NCI-H187 treated with DMSO at 0.1 percent for 48 hours (cell line): ENCODE measurements at regions not wholly inside any gene's neighbourhood (a gene's known extent, or its start where the extent isn't known, plus 50 kb on each side); places are given as distances from the start of the nearest gene placed in this dataset.
"Not testable (repeated sequence)": the region's sequence is repeated elsewhere in the genome, so short reads cannot be mapped to it uniquely, and the experiment has no call there.

ENCODE experiments used
- DNase-seq: peaks from one replicate; lab custom pipeline; 2025; lab: John Stamatoyannopoulos, UW

DNA sequence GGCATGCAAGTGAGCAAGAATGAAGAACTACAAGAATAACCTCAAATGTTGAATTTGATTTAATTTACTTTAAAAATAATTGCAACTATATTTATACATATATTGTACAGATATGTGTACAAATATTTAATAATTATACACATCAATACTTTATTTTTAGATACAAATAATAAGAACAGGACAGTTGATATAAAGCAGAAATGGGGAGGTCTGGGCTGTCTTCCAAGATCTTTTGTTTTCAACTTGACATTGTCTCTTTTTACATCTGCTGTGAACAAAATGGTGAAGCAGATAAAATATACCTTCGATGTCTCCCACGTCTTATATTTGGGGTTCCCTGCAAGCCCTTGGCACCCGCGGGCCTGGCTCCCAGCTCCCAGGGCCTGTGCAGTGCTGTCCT lies 231.3 kb upstream of the RBBP8 start:
- DNase-seq, result no peak

GRCh38 chr18:22702806-22703205 lies 230.3 kb upstream of the RBBP8 start:
- DNase-seq, result no peak

DNA sequence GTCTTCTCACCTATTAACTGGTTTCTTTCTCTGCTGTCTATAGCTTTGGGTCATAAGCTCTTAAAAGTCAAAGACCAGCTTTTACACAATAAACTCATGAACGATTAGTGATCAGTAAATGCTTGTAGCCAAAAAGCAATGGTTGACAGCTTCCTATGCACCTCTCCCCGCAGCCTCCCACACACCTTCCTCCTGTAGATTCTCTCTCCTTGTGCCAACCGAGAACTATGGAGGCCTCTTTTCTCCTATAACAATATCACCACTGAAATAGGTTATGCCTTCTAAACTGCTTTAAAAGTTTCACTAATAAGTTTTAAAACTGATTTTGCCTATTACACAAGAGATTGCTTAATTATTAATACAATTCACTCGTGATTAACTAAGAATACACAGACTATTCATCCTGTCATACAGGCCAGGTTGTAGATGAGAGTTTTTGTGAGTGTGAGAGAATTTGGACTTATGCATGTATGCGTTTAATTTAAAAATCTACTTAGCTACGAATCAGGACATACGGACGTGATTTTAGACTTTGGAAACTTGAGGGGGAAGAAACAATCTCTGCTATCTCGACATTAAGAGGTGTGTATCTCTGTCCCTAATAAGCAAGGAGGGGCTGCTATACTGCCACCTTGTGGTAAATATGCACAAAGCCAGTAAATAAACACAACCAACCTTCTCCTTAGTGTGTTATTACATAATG lies 229.1 kb upstream of the RBBP8 start:
- DNase-seq, result no peak

DNA sequence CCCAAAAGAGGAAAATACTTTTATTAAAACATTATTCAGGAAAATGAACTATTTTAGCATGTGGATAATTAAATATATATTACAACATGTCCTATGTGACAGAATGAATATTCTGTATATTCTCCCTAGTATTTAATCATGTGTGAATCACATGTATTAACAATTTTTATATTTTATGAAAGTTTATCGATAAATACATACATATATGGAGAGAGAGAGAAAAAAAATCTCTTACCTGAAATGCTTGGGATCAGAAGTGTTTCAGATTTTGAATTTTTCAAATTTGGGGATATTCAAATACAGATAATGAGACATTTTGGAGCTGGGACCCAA lies 228.6 kb upstream of the RBBP8 start:
- DNase-seq, result no peak

- DNase-seq, result no peak
Measured at GRCh38 chr18:22705328-22705727, 227.8 kb upstream of the RBBP8 start.

DNA sequence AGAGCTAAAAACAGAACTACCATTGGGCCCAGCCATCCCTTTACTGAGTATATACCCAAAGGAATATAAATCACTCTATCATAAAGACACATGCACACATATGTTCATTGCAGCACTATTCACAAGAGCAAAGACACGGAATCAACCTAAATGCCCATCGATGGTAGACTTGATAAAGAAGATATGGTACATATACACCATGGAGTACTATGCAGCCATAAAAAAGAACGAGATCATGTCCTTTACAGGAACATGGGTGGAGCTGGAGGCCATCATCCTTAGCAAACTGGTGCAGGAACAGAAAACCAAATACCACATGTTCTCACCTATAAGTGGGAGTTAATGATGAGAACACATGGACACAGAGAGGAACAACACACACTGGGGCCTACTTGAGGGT lies 227.1 kb upstream of the RBBP8 start:
- not testable (repeated sequence) for DNase-seq

GRCh38 chr18:22709288-22710060 lies 223.7 kb upstream of the RBBP8 start:
- no peak for DNase-seq

DNA sequence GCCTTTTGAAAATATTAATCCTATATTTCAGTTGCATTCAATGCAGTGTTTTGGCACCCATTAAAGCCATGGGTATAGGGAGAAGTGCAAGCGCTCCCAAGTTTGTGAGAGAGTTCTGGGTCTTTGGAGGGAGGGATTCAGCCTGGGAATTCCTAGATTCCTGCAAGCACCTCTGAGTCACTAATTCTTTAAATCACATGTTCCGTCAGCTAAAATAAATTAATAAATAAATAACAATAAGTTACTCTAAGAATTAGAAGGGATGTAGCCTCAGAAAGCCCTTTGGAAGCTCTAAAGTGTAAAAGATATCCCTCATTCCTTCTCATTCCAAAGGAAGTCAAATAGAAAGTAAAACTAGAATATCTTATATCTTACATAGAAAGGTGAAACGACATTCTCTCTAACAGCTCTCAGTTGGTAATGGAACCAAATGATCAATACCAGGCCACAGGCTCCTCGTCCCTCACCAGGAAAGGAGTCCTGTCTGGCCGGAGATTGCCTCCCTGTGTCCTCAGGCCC lies 222.4 kb upstream of the RBBP8 start:
- no peak for DNase-seq

- DNase-seq, result no peak
Measured at GRCh38 chr18:22711192-22711685, 221.9 kb upstream of the RBBP8 start.

GRCh38 chr18:22713511-22713910 lies 219.6 kb upstream of the RBBP8 start:
- no peak for DNase-seq

DNA sequence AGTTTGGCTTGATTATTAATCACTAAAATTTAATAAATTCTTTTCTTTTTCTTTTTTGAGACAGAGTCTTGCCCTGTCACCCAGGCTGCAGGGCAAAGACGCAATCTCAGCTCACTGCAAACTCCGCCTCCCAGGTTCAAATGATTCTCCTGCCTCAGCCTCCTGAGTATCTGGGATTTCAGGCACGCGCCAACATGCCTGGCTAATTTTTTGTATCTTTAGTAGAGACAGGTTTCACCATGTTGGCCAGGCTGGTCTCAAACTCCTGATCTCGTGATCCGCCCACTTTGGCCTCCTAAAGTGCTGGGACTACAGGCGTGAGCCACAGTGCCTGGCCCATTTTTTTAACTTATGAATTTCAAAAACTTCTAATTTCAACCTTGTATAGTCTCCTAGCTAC lies 215.6 kb upstream of the RBBP8 start:
- DNase-seq, result not testable (repeated sequence)

GRCh38 chr18:22723221-22723620 lies 209.9 kb upstream of the RBBP8 start:
- DNase-seq, result no peak

GRCh38 chr18:22723773-22724172 lies 209.4 kb upstream of the RBBP8 start:
- no peak for DNase-seq

- no peak for DNase-seq
Measured at GRCh38 chr18:22726469-22726868, 206.7 kb upstream of the RBBP8 start.

- no peak for DNase-seq
Measured at GRCh38 chr18:22728016-22728415, 205.1 kb upstream of the RBBP8 start.

DNA sequence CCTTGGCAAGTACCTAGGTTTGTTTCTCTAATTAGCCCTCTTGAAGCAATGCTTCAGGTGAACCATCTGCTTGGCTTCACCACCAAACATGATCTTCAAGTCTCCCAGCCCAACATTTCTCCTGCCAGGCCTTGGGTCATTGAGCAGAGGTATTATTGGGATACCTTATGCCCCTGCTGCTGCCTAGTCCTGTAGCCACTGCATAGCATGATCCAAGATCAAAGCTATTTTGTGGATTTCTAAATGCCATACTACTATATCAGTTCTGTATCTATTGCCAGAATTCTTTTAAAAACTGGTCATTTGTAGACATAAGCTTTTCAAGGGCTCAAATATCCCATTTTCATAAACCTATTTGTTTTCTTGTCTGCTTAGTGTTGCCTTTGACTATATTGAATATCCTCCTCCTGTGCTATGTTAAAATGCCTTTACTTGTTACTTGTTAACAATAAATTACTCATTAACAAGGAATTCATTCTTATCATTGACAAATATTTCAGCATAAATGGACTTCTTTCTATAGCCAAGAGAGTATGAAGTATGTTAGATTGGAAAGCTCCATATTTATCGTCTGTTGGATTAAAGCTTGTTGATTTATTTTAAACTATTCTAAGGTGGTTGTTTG lies 204.5 kb upstream of the RBBP8 start:
- DNase-seq, result no peak

DNA sequence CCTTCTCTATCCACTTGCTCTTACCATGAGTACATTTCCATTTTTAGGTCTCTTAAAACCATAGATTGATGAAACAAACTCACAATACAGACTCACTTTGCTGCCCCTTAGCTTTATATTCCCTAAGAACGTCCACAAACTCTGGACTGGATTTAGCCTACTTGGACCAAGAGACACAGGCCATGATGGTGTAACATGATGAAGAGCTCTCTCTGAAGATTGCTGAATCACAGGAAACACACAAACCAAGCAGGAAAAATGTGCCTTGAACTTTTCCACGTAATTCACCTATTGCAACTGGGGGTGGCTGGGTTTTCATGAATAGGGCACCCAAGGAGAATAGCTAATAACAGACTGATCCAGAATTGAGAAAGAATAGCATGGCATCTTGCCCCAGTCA lies 201.7 kb upstream of the RBBP8 start:
- DNase-seq, result no peak

- no peak for DNase-seq
Measured at GRCh38 chr18:22734105-22734661, 198.9 kb upstream of the RBBP8 start.

- no peak for DNase-seq
Measured at GRCh38 chr18:22734791-22735627, 198.1 kb upstream of the RBBP8 start.

GRCh38 chr18:22737054-22737453 lies 196.1 kb upstream of the RBBP8 start:
- DNase-seq, result no peak

DNA sequence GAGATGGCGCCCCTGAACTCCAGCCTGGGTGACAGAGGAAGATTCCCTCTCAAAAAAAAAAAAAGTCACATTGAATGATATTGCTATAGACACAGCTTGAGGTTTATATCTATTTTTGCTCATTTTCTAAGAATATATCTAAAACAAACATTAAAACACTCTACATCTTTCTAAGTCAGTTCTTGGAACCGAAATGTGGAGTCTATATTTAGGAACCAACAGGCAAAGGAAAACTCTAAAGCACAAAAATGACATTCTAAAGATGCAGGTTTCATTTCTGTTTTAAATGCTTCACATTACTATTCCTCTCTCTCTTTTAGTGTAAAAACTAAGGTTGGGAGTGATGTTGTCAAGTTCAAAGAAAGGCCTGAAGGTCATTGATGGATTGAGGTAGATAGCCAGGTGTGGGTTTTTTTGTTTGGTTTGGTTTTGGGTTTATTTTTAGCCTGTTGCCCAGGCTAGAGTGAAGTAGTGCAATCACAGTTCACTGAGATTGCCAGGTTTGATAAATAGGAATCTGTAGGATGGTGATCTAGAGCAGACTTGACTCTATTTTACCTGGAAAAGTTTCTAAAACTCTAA lies 194.0 kb upstream of the RBBP8 start:
- DNase-seq, result no peak
